Endothelial cell (in vitro differentiated cells): ENCODE measurements at regions not wholly inside any gene's neighbourhood (a gene's known extent, or its start where the extent isn't known, plus 50 kb on each side); places are given as distances from the start of the nearest gene placed in this dataset.

Experiments used
- DNase-seq: peaks from one replicate; pipeline ENCODE4 v3.0.0; 2021; ENCODE audit warnings: low spot score
- H3K27ac Mint-ChIP-seq: one replicate; pipeline ENCODE4 v1.8.0; 2021; ENCODE audit warnings: mixed read lengths, inconsistent platforms; ENCODE audit not compliant: unreplicated experiment
- H3K27me3 Mint-ChIP-seq: one replicate; pipeline ENCODE4 v1.8.0; 2021; ENCODE audit warnings: mild to moderate bottlenecking, moderate library complexity, mixed read lengths, inconsistent platforms; ENCODE audit not compliant: unreplicated experiment
- H3K36me3 Mint-ChIP-seq: one replicate; pipeline ENCODE4 v1.8.0; 2021; ENCODE audit warnings: mild to moderate bottlenecking, low read depth, mixed read lengths, inconsistent platforms; ENCODE audit not compliant: unreplicated experiment
- H3K4me1 Mint-ChIP-seq: one replicate; pipeline ENCODE4 v1.8.0; 2021; ENCODE audit warnings: mild to moderate bottlenecking, mixed read lengths, inconsistent platforms; ENCODE audit not compliant: unreplicated experiment
- H3K4me3 Mint-ChIP-seq: one replicate; pipeline ENCODE4 v1.8.0; 2021; ENCODE audit warnings: mild to moderate bottlenecking, mixed read lengths, inconsistent platforms; ENCODE audit not compliant: unreplicated experiment
- H3K9me3 Mint-ChIP-seq: one replicate; pipeline ENCODE4 v1.8.0; 2021; ENCODE audit warnings: mixed read lengths, inconsistent platforms; ENCODE audit not compliant: unreplicated experiment
- CTCF ChIP-seq: fragments of 200-600 bp; sonication (generic); IDR thresholded peaks from one replicate; pipeline ENCODE4 v1.5.0; 2021; ENCODE audit warnings: antibody characterized with exemption; ENCODE audit not compliant: unreplicated experiment

- H3K27ac Mint-ChIP-seq, result no peak overlapping the region
These were observed 92.1 kb upstream of the TTC34 start for GRCh38 chr1:2893473-2894120.

GRCh38 chr1:2894381-2895041 is 93.0 kb upstream of the TTC34 start:
- DNase-seq, result no peak
- peaks cover 12% of the 10 kb centered on the region for H3K27me3 Mint-ChIP-seq
- H3K4me3 Mint-ChIP-seq, result no peak overlapping the region
- H3K9me3 Mint-ChIP-seq, result no peaks in the 10 kb centered on the region
- TF ChIP-seq CTCF, result no peak
- no peaks in the 10 kb centered on the region for H3K4me1 Mint-ChIP-seq
- peaks cover 8% of the 10 kb centered on the region for H3K36me3 Mint-ChIP-seq
- H3K27ac Mint-ChIP-seq, result no peak overlapping the region

More at GRCh38 chr1:2893473-2894120, 92.1 kb upstream of the TTC34 start:
- DNase-seq, result no peak
- Mint-ChIP-seq H3K36me3 (peaks cover 8% of the 10 kb centered on the region), H3K4me1 (no peaks in the 10 kb centered on the region), H3K4me3 (peak overlapping the region; percentile 59), H3K9me3 (no peaks in the 10 kb centered on the region), H3K27me3 (peaks cover 9% of the 10 kb centered on the region)
- no peak for TF ChIP-seq CTCF

DNA sequence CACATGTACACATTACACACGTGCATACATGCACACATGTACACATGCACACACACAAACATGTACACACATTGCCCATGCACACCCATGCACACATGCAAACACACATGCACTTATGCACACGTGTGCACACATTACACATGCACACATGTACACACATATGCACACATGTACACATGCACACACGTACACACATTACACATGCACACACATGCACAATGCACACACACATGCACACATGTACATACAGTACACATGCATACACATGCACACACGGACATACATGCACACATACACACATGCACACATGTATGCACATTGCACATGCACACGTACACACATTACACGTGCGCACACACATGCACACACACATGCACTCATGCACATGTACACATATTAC is 95.3 kb upstream of the TTC34 start:
- no peak overlapping the region for H3K4me3 Mint-ChIP-seq
- H3K9me3 Mint-ChIP-seq, result no peaks in the 10 kb centered on the region
- DNase-seq, result no peak
- H3K4me1 Mint-ChIP-seq, result no peaks in the 10 kb centered on the region
- TF ChIP-seq CTCF, result no peak
- H3K36me3 Mint-ChIP-seq, result peaks cover 8% of the 10 kb centered on the region
- peaks cover 21% of the 10 kb centered on the region for H3K27me3 Mint-ChIP-seq
- H3K27ac Mint-ChIP-seq, result no peak overlapping the region

GRCh38 chr1:2903226-2903625 is 101.7 kb upstream of the TTC34 start:
- no peak for TF ChIP-seq CTCF
- Mint-ChIP-seq H3K36me3 (no peaks in the 10 kb centered on the region), H3K4me3 (no peak overlapping the region), H3K27ac (no peak overlapping the region), H3K4me1 (no peaks in the 10 kb centered on the region), H3K27me3 (peaks cover 31% of the 10 kb centered on the region), H3K9me3 (no peaks in the 10 kb centered on the region)
- no peak for DNase-seq

DNA sequence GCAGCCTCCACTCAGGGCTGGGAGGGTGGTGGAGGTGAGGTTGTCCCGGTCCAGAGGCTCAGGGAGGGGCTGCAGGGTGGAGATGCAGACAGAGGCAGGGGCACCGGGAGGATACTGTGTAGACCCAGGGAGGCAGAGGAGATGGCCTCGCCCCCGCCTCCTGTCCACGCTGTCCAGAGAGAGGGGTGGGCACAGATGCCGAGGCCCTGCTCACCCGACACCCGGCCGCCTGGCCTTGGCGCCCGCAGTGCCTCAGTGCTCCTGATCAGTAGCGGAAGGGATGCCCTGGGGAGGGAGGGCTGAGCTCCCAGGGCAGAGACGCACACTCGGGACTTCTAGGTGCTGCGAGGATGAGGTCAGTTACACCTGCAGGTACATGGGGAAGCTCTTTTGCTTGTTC is 102.7 kb upstream of the TTC34 start:
- Mint-ChIP-seq H3K4me3 (no peak overlapping the region), H3K4me1 (no peaks in the 10 kb centered on the region), H3K27ac (no peak overlapping the region), H3K9me3 (no peaks in the 10 kb centered on the region), H3K36me3 (no peaks in the 10 kb centered on the region), H3K27me3 (peaks cover 29% of the 10 kb centered on the region)
- no peak for TF ChIP-seq CTCF
- no peak for DNase-seq
